Sciatic nerve (tissue), 2 donors: ENCODE measurements at regions not wholly inside any gene's neighbourhood (a gene's known extent, or its start where the extent isn't known, plus 50 kb on each side); places are given as distances from the start of the nearest gene placed in this dataset.

Experiments
- ATAC-seq: fragments of 200-7000 bp; cut with Tn5 transposase; one replicate; pipeline ENCODE4 v1.9.1; 2020; ENCODE audit warnings: mild to moderate bottlenecking, moderate library complexity
- DNase-seq: peaks from one replicate; pipeline ENCODE4 v3.0.0-alpha.2; 2020; ENCODE audit warnings: low spot score
- intact Hi-C: fragments of 100-400 bp; cut with DNase I; formaldehyde crosslinking; loops from one replicate; pipeline ENCODE4 v1.14.2; 2022
- donor health status: DM: no; HTN: no; CAD: no.
- donor health status: DM: no; HTN: no; CAD: no.

DNA sequence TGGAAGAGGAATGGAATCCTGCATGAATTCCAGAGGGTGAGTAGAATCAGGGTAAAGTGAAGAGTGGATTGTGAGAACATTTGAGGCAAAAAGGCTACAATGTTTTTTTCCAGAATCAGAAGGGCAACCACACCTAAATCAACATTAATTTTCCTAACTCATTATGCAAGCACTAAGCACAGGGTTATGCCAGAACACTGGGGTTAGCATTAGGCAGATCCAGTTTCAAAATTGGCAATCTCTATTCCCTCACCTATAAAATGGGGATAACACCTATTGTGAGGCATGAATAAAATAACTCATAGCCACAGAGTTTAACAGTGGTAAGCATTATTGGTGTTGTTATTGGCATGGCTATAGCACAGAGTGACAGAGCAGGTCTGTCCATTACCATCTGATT, 378.6 kb upstream of the FAT3 start:
- intact Hi-C loops = no loop called here
- no peak for DNase-seq
- ATAC-seq = no peak

DNA sequence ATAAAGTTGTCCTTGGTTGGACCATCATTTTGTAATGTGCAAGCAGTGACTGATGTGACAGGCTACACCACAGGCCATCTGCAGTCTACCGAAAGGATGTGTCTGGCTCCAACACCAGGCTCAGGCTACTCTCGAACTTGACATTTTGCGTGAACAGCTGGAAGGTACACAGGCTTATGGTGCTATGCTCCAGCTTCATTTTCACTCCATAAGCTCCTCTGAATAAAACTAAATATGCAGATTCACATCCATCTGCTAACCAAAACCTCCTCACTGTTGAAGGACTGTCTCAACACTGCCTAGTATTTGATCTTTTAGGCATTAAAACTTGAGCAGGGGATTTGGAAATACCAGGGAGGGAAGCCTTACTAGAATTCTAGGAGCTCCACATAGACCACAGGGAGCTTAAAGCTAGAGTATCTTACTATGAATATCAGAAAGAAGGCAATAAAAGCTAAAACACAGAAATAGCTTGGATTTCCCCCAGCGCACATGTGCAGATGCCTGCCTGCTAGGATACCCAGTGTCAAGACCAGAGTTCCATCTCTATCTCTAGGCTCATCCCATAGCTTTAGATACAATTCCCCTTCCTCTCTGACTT, 383.9 kb upstream of the FAT3 start:
- intact Hi-C loops = no loop called here
- DNase-seq = no peak
- no peak for ATAC-seq

DNA sequence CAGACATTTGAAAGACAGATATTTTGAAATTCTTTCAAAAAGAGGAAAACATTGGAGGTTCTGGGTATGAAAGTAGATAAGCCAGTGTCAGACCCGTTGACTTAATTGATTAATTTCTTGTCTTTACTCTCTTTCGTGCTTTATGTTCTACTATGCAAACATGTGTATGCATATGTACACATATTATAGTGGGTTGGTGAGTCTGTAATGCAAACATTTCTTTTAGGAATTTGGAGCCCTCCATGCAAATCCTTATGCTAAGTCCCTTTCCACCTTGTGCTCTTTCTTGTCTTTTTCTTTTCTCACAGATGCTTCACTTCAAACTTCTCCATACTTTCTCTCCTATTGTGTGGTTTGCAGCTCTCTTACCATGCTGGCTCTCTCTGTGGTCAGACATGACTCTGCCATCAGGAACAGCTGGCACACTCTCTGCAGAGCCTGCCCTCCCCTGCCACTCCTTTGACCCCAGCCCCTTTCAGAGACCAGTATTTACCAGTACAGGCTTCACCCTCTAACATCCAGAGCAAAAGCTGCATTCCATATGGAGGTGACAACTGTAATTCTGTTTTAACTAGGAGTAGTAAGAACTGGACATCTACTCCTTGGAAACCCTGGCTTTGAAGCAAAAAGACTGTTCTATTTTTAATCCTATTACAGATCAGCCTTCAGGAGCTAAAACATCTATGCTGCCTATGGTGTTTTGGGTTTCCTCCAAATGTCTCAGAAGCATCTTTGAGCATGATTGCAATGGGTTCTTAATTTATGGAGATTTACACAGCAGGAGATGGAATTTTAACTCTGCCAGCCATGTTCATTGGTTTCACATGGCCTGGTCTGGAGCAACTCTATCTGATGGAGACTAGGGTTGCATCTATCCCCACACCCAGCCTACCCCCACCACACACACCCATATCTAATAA, 386.9 kb upstream of the FAT3 start:
- ATAC-seq = no peak
- DNase-seq = no peak
- intact Hi-C loops = no loop called here

DNA sequence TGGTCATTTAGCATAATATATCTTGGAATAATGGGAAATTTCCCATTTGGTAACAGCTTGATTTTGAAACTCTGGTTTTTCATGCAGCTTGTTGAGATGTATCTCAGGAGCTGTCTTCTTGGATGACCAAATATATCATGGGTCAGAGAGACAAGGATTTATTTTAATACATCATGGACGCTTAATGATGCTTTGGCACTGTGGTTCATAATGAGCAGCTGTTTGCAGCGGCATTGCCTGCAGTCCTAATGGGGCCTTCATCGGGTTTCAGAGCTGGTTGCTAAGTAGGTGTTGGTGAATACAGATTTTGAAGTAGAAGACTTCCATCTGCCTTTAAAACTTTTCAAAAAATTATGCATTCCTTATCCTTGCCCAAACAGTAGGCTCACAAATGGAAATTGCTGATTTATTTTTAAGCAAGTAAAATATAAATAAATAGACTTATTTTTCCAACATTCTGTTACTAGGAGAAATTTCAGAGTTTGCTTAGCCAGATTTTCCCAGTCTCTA, 389.5 kb upstream of the FAT3 start:
- ATAC-seq (no peak), DNase-seq (no peak)
- intact Hi-C loops = no loop called here

DNA sequence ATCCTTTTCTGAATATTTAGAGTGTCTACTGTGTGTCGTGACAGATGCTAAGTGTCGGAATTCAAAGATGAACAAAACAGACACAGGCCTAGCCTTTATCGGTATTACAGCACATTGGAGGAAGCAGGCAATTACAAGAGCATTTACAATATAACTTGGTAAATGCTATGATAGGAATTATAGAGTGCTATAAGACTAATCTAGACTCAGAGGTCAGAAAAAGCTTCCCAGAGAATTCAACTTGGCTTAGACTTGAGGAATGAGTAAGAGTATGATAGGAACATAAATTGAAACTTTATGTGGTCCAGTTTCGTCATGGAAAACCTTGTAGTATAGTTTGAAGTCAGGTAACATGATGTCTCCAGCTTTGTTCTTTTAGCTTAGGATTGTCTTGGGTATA, 395.7 kb upstream of the FAT3 start:
- ATAC-seq = no peak
- DNase-seq = no peak
- intact Hi-C loops = no loop called here

DNA sequence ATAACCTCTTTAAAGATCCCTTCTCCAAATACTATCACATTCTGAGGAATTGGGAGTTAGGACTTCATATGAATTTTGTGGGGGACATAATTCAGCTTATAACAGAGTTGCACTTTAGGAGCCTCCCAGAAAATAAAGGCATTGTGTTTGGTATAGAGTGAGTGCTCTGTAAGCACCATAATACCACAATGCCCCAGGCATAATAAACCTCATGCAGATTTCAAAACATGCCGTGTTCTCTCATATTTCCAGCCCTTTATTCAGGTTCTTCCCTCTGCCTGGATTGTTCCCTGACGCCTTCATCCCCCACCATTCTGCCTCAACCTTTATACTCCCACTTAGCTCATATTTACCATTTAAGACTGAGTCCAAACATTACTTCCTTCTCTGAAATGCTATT, 398.8 kb upstream of the FAT3 start:
- no peak for ATAC-seq
- intact Hi-C loops = no loop called here
- no peak for DNase-seq

DNA sequence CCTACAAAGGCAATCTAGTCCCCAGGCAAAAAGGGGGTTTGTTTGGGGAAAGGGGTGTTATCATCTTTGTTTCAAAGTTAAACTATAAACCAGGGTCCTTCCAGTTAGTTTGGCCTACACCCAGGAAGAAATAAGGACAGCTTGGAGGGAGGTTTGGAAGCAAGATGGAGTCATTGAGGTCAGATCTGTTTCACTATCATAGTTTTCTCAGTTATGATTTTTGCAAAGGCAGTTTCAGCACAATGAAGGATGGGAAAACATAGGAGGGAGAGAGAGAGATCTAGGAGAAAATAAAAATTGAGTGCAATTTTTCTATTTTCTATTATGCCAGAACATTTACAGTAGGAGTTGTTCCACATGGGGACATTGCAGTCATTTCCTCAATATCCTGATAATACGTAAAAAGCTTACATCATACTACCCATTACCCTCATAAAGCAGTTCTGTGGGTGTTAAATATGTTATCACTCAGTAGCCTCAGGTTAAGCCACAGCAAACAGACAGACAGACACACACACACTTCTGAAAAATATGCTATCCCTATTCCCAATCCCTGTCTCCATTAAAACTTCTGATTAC, 401.3 kb upstream of the FAT3 start:
- no peak for DNase-seq
- intact Hi-C loops = no loop called here
- ATAC-seq = no peak

DNA sequence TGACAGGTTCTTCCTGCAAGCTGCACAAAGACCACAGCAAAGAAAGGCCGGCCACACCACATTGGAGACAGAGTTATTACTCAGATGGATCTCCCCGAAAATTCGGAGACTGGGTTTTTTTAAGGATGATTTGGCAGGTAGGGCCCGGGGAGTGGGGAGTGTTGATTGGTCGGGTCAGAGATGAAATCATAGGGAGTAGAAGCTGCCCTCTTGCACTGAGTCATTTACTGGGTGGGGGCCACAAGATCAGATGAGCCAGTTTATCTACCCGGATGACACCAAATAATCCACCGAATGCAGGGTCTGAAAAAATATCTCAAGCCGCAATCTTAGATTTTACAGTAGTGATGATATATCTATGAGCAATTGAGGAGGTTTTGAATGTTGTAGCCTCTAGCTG, 401.8 kb upstream of the FAT3 start:
- DNase-seq = no peak
- intact Hi-C loops = no loop called here
- no peak for ATAC-seq

DNA sequence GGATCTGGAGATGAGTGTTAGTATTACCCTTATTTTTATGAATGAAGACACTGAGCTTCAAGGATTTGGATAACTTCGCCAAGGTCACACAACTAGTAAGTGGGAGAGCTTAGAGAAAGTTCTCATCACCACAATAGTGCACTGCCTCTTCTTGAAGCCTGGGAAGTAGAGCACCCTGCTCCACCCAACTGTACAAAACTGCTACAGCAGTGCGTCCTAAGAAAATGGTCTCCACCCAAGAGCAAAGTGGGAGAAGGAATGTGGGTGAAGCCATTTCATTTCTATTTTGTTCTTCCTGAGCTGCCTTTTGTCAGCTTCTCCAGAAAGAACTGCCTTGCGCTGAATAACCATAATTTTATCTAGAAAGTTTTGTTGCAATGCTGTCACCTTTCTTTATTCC, 403.9 kb upstream of the FAT3 start:
- no peak for ATAC-seq

DNA sequence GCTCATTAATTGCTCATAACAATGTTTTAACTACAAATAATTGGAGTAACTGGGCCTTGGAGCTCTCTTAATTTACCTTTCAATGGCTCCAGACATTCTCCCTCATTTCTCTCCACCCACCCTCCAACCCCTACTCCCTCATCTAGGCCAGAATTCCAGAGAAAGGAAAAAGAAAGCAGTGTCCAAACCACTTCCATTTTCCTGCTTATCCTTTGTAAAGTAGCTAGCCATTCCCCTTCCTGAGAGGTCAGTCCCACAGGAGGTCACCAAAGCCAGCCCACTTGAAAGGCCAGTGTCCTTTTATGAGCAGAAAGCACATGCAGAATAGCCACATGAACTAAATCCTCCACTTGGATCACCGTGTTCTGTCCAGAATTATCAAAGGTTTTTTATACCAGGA, 404.8 kb upstream of the FAT3 start:
- no peak for DNase-seq
- ATAC-seq = no peak
- intact Hi-C loops = no loop called here

More for the DNA sequence above, 403.9 kb upstream of the FAT3 start:
- intact Hi-C loops = no loop called here
- DNase-seq = no peak

DNA sequence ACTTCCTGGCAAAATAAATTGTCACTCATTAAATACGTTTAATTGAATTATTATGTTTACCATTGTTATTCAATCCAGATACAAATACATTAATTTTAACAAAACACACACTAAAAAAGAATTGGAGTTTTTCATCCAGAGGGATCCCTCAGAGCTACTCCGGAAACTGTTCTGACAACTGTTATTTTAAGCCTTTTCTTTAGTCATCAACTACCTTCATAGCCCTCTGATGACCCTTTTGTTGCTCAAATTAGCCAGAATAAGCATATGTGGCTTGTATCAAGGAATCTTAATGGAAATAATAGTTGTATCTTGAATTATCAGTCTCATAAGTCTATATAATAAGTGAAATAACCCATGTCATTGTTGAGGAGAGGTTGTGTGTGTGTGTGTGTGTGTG, 405.4 kb upstream of the FAT3 start:
- no peak for ATAC-seq
- DNase-seq = no peak
- intact Hi-C loops = no loop called here

DNA sequence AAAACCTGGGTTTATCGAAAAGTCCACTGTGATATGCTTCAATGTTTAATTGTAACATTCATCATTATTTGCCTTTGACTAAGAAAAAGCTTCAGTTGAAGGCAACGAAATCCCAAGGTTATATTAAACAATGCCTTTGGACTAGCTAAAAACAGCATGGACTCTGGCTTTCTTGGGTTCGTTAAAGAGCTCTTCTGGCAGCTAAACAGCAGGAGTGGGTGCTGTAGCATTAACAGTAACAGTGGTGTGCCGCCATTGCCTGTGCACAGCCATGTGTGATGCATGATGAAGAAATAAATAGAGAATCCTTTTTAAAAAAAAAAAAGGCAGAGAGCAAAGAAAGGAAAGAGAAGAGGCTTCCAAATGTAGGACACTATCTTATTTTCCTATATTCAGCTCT, 406.6 kb upstream of the FAT3 start:
- intact Hi-C loops = no loop called here
- DNase-seq (no peak), ATAC-seq (no peak)

DNA sequence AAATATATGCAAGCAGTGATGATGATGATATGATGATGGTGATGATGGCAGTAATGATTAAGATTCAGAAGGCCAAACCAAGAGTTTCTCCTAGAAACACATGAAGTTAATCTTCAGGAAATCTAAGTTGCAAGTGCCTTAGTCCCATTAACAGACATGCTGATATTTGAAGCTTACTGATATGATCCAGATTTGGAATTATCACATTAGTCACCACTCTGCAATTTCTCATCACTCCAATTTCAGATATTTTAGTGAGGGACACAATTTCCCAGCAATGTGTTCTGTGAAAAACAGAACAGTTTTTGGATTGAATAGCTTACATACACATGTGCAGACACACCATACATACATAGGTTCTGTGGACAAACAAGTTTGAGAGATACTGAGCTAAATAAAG, 411.4 kb upstream of the FAT3 start:
- no peak for DNase-seq

DNA sequence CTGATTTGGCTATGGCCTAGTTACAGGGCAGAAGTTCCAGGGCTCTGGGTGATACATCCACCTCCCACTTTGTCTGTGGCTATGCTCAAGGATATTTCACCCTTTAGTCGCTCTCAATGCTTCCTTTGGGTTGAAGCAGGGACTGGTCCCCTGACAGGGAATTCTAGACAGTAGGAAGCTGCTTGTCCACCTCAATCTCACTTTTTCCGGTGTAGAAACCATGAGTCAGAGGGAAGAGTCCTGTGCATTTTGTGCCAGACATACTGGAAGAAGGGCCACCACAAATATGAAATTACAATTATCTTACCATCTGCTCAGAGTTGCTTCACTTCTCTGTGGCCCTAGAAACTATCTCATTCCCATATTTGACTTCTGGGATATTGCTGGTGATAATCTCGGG, 413.7 kb upstream of the FAT3 start:
- intact Hi-C loops = no loop called here
- ATAC-seq = no peak
- DNase-seq = no peak

More for the DNA sequence above, 411.4 kb upstream of the FAT3 start:
- no peak for ATAC-seq
- intact Hi-C loops = no loop called here

DNA sequence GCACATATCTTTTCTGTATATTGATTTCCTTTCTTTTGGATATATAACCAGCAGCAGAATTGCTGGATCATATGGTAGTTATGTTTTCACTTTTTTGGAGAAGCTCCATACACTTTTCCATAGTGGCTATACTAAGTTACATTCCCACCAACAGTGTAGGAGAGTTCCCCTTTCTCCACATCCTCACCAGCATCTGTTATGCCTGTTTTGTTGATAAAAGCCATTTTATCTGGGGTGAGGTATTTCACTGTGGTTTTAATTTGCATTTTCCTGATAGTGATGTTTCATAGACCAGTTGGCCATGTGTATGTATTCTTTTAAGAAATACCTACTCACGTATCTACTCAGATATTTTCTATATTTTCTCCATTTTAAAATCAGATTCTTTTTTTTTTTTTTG, 419.3 kb upstream of the FAT3 start:
- intact Hi-C loops = no loop called here
- DNase-seq (no peak), ATAC-seq (no peak)

DNA sequence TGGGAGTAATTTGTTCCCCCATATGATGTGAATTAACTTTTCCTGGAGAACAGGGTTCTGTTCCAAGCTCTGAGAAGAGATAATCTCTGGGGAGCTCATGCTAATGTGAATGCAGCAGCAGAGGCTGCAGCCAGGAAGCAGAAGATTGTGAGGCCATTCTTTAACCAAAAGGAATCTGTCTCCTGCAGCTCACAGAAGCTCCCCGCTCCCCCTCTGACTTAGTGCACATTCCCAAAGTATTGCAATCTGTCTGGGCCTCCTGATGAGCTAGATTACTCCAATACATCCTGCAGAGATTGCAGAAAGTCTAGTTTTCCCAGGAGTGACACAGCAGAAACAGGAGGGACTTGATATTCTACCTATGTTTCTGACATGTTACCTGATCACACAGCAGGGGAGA, 420.6 kb upstream of the FAT3 start:
- no peak for DNase-seq
- no peak for ATAC-seq
- intact Hi-C loops = no loop called here

DNA sequence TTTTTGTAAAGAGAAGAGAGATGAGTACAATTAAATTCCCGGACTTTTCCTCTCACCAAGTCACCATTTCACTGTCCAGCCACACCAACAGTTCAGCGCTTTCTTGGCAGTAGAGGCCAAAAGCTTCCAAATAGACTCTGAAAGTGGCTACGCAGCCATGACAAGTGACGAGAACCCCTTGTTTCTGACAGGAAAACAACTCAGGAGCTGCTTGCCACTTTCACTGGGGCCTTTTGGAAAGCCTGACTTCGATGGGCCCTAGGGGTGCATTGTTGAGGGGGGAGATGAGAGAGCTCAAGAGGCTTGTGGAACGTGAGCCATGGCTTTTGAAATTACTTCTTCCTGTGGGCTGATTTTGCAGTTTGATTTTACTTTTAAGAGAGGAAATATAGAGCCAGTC, 422.1 kb upstream of the FAT3 start:
- ATAC-seq (no peak), DNase-seq (no peak)
- intact Hi-C loops = no loop called here

DNA sequence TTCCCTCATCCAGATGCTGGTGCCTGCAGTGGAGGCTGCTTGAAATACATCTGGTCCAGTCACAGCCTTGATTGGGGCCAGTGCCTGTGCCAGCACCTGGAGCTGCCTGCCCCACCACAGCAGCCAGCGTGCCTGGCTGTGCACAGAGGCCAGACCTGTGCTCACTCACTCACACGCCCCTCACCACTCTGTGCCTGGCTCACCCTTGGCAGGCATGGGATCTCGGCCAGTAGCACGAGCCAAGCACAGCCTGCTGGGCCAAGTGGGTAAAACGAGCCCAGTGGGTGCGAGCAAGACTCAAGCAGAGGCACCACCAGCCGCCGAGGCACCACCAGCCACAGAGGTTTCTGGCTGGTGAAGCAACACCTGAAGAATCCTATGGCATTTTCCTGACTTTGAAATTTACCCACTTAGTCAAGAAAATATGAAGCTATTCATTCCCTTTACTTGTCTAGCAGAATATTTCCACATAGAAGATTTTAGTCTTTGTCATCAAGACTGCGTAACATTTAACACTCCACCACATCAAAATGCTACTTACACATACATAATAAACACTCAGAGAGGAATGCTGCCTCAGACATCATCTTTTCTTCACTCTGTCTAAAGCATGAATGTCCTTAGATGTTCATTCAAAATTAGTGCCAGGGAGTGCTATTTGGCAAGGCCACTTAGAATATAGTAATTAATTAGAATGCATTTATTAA, 424.3 kb upstream of the FAT3 start:
- intact Hi-C loops = no loop called here
- DNase-seq = no peak
- peak; percentile 30 for ATAC-seq

DNA sequence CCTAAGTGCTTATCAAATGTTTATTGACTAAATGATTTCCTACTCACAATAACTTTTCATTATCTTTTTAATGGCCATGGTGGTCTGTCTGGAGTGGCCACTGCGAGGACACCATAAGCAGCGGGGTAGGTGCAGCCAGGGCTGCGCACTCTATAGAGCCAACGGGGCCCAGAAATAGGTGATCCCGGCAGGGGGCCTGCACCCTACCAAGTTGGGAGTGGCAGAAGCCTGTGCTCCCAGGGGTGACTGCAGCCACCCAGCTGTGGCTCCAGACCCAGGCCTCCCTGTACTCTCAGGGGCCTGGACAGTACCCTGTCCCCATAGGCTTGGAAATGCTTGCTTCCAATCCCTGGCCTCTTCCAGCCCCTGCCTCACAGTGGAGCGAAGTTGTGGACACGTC, 426.4 kb upstream of the FAT3 start:
- DNase-seq (no peak), ATAC-seq (no peak)
- intact Hi-C loops = no loop called here

DNA sequence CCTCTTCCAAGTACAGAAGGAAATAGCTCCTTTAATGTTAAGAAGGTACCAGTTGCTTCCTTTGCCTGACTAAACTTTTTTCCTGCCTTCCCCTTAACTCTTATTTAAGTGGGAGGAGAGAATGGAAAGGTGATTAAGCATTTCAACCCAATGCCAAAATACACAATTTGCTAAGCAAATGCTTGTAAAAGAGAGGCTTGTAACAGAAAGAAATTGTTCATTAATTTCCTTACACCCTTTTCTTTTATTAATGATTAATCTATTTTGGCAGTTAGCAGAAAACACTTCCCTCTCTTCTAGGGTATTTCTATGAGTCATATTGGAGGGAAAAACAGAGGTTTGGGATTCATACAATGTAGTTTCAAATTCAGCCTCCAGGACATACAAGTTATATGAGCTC, 427.6 kb upstream of the FAT3 start:
- ATAC-seq (no peak), DNase-seq (no peak)
- intact Hi-C loops = no loop called here
